Activated T-cell treated with anti-CD3 and anti-CD28 coated beads, Interleukin-2, amount 50 U/mL, for 72 hours (primary cell): ENCODE measurements at regions not wholly inside any gene's neighbourhood (a gene's known extent, or its start where the extent isn't known, plus 50 kb on each side); places are given as distances from the start of the nearest gene placed in this dataset.

Source experiments
- ATAC-seq, 2 donors: fragments of 150-1000 bp; cut with Tn5 transposase; replicated peaks in 1 of 2; 2 replicates each; pipeline ENCODE4 v1.10.0; 2021; ENCODE audit warnings: moderate library complexity in 2 of 2, mild to moderate bottlenecking in 1 of 2
- DNase-seq, 2 donors: peaks; one replicate each; pipeline ENCODE4 v3.0.0; 2021 to 2022; ENCODE audit warnings: mixed read lengths in 1 of 2
- H3K27ac Mint-ChIP-seq: one replicate; pipeline ENCODE4 v1.8.0; 2022; ENCODE audit warnings: mild to moderate bottlenecking, moderate library complexity, mixed read lengths
- H3K27me3 Mint-ChIP-seq: one replicate; pipeline ENCODE4 v1.8.0; 2022; ENCODE audit warnings: low read depth, mixed read lengths
- H3K36me3 Mint-ChIP-seq, 2 donors: one replicate each; pipeline ENCODE4 v1.8.0; 2022; ENCODE audit warnings: mixed read lengths in 2 of 2, mild to moderate bottlenecking in 1 of 2; ENCODE audit not compliant: insufficient read depth in 2 of 2
- H3K4me1 Mint-ChIP-seq: one replicate; pipeline ENCODE4 v1.8.0; 2022; ENCODE audit warnings: low read depth, mixed read lengths
- H3K4me3 Mint-ChIP-seq, 2 donors: one replicate each; pipeline ENCODE4 v1.8.0; 2022; ENCODE audit warnings: mild to moderate bottlenecking in 2 of 2, mixed read lengths in 2 of 2, moderate library complexity in 2 of 2
- H3K9me3 Mint-ChIP-seq, 2 donors: one replicate each; pipeline ENCODE4 v1.8.0; 2022; ENCODE audit warnings: mixed read lengths in 2 of 2

GRCh38 chr13:76756451-76756850 is 129.8 kb downstream of the KCTD12 start:
- H3K27me3 Mint-ChIP-seq: no peaks in the 10 kb centered on the region
- no peaks in the 10 kb centered on the region for H3K4me1 Mint-ChIP-seq
- H3K27ac Mint-ChIP-seq: no peak overlapping the region
- no peak overlapping the region for H3K4me3 Mint-ChIP-seq
- ATAC-seq: no peak
- DNase-seq: no peak
- no peaks in the 10 kb centered on the region for H3K36me3 Mint-ChIP-seq
- no peaks in the 10 kb centered on the region for H3K9me3 Mint-ChIP-seq

DNA sequence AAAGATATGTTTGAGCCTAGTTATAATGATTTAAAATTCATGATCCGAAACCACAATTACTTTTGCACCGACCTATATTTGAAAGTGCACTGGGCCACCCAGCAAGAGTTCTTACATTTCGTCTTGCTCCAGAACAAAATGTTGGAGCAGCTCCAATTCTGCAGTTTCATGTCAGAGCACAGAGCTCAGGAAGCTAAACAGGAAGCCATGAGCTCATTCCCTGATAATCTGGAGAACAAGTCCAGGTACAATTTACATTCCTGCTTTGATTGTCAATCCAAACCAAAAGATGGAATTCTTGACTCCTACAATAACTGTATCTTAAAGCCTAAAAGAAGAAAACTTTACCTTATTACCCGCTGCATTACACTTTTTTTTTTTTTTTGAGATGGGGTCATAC is 131.8 kb downstream of the KCTD12 start:
- Mint-ChIP-seq H3K27me3 (no peaks in the 10 kb centered on the region), H3K27ac (no peak overlapping the region), H3K9me3 (no peaks in the 10 kb centered on the region), H3K4me3 (no peak overlapping the region), H3K4me1 (no peaks in the 10 kb centered on the region), H3K36me3 (no peaks in the 10 kb centered on the region)
- ATAC-seq: no peak
- DNase-seq: no peak

GRCh38 chr13:76751278-76751677 is 134.9 kb downstream of the KCTD12 start:
- Mint-ChIP-seq H3K36me3 (no peaks in the 10 kb centered on the region), H3K27ac (no peak overlapping the region), H3K27me3 (no peaks in the 10 kb centered on the region), H3K9me3 (no peaks in the 10 kb centered on the region), H3K4me3 (no peak overlapping the region), H3K4me1 (no peaks in the 10 kb centered on the region)
- no peak for ATAC-seq
- no peak for DNase-seq

DNA sequence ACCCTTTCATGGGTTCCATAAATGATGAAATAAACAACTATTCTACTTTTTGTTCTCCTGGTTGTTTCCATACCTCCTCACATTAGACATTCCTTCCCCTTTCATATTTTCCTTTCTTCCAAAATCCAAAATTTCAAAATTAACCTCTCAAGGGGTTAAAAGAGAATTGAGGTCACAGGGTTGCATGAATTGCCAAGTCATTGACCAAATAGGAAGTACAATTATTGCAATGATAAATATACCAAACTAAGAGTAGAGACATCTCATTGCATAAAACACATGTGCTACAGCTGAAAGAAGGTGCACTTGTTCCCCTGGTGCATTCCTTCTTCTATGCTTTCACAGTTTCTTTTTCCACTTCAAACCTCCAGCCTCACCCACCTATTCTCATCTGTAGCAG is 136.1 kb downstream of the KCTD12 start:
- peaks cover 0 to under 1% of the 10 kb centered on the region in 2 donors for H3K36me3 Mint-ChIP-seq
- H3K9me3 Mint-ChIP-seq: no peaks in the 10 kb centered on the region
- ATAC-seq (no peak), DNase-seq (no peak)
- no peaks in the 10 kb centered on the region for H3K27me3 Mint-ChIP-seq
- no peak overlapping the region for H3K27ac Mint-ChIP-seq
- peaks cover 6% of the 10 kb centered on the region for H3K4me1 Mint-ChIP-seq
- H3K4me3 Mint-ChIP-seq: no peak overlapping the region

- peaks cover 0 to 2% of the 10 kb centered on the region in 2 donors for H3K36me3 Mint-ChIP-seq
- DNase-seq: no peak
- no peak overlapping the region for H3K4me3 Mint-ChIP-seq
Observed at GRCh38 chr13:76745261-76746200, 140.7 kb downstream of the KCTD12 start.

GRCh38 chr13:76741624-76742023 is 144.6 kb downstream of the KCTD12 start:
- peaks cover 0 to 2% of the 10 kb centered on the region in 2 donors for H3K36me3 Mint-ChIP-seq
- DNase-seq (no peak), ATAC-seq (no peak)
- peaks cover 6% of the 10 kb centered on the region for H3K4me1 Mint-ChIP-seq
- H3K27me3 Mint-ChIP-seq: peaks cover 7% of the 10 kb centered on the region
- H3K27ac Mint-ChIP-seq: no peak overlapping the region
- H3K4me3 Mint-ChIP-seq: no peak overlapping the region
- H3K9me3 Mint-ChIP-seq: peaks cover 2 to 5% of the 10 kb centered on the region in 2 donors

More at GRCh38 chr13:76745261-76746200, 140.7 kb downstream of the KCTD12 start:
- no peak overlapping the region for H3K27ac Mint-ChIP-seq
- no peak for ATAC-seq
- H3K4me1 Mint-ChIP-seq: peaks cover 6% of the 10 kb centered on the region
- H3K9me3 Mint-ChIP-seq: peaks cover 2 to 5% of the 10 kb centered on the region in 2 donors
- peaks cover 7% of the 10 kb centered on the region for H3K27me3 Mint-ChIP-seq

GRCh38 chr13:76741046-76741445 is 145.2 kb downstream of the KCTD12 start:
- H3K36me3 Mint-ChIP-seq: peaks cover 0 to 2% of the 10 kb centered on the region in 2 donors
- H3K27me3 Mint-ChIP-seq: peaks cover 7% of the 10 kb centered on the region
- H3K4me3 Mint-ChIP-seq: no peak overlapping the region
- peaks cover 2 to 5% of the 10 kb centered on the region in 2 donors for H3K9me3 Mint-ChIP-seq
- H3K27ac Mint-ChIP-seq: no peak overlapping the region
- DNase-seq (no peak), ATAC-seq (no peak)
- H3K4me1 Mint-ChIP-seq: peaks cover 5% of the 10 kb centered on the region

DNA sequence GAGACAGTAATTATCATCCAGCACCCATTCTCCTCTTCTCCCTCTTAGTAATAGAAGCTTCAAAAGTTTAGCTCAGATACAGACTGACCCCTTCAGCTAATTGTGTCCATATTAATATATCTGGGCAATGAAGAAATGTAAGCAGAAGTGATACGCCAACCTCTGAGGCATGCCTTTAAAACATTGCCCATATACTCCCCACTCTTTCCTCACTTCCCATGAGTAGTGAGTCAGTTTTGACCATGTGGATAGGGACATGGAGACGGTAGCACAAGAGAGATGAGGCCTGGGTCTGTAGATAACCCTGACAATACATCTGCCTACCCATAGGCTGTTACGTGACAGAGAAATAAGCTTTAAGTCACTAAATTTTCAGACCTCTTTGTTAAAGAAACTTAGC is 147.6 kb downstream of the KCTD12 start:
- no peaks in the 10 kb centered on the region for H3K36me3 Mint-ChIP-seq
- no peaks in the 10 kb centered on the region for H3K4me1 Mint-ChIP-seq
- H3K9me3 Mint-ChIP-seq: peaks cover 2 to 3% of the 10 kb centered on the region in 2 donors
- DNase-seq: no peak
- H3K27me3 Mint-ChIP-seq: no peaks in the 10 kb centered on the region
- ATAC-seq: no peak
- no peak overlapping the region for H3K4me3 Mint-ChIP-seq
- no peak overlapping the region for H3K27ac Mint-ChIP-seq

DNA sequence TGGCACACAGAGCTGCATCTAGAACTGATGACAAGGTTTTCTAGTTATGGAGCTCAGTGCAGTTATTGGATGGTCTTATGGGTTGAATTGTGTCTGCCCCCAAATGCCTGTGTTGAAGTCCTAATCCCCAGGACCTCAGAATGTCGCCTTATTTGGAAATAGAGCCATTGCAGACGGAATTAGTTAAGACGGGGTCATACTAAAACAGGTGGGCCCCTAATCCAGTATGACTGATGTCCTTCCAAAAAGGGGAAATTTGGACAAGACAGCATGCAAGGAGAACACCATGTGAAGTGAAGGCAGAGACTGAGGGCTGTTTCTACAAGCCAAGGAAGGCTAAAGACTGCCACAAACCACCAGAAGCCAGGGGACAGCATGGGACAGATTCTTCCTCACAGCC is 148.7 kb downstream of the KCTD12 start:
- H3K27ac Mint-ChIP-seq: no peak overlapping the region
- no peaks in the 10 kb centered on the region for H3K27me3 Mint-ChIP-seq
- H3K4me3 Mint-ChIP-seq: no peak overlapping the region
- H3K36me3 Mint-ChIP-seq: no peaks in the 10 kb centered on the region
- peaks cover 2 to 3% of the 10 kb centered on the region in 2 donors for H3K9me3 Mint-ChIP-seq
- ATAC-seq (no peak), DNase-seq (no peak)
- H3K4me1 Mint-ChIP-seq: no peaks in the 10 kb centered on the region

- Mint-ChIP-seq H3K36me3 (no peaks in the 10 kb centered on the region), H3K27me3 (no peaks in the 10 kb centered on the region), H3K9me3 (no peaks in the 10 kb centered on the region), H3K4me3 (no peak overlapping the region), H3K4me1 (no peaks in the 10 kb centered on the region), H3K27ac (no peak overlapping the region)
- no peak for DNase-seq
- ATAC-seq: no peak
Observed at GRCh38 chr13:76735641-76736040, 150.6 kb downstream of the KCTD12 start.

DNA sequence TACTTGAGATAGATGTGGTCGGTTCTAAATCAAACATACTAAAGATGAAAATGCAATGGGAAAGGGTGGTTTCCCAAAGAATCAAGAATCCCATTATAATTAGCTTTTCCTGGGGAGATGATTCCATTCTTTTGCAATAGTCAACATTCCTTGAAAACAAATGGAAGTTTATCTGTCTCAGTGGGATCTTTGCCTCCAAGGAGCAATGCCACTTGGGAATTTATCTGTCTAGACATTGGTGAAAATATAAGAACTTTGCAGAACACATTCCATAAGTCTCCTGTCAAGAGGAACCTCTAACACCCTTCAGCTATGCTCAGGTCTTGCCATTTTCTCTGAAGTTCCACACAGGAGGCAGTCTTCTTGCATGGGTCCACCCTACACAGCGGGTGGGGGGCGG is 152.5 kb downstream of the KCTD12 start:
- Mint-ChIP-seq H3K4me1 (no peaks in the 10 kb centered on the region), H3K4me3 (no peak overlapping the region), H3K9me3 (no peaks in the 10 kb centered on the region), H3K36me3 (no peaks in the 10 kb centered on the region), H3K27me3 (no peaks in the 10 kb centered on the region), H3K27ac (no peak overlapping the region)
- no peak for DNase-seq
- no peak for ATAC-seq

- ATAC-seq (no peak), DNase-seq (no peak)
- Mint-ChIP-seq H3K9me3 (no peaks in the 10 kb centered on the region), H3K36me3 (no peaks in the 10 kb centered on the region), H3K27me3 (no peaks in the 10 kb centered on the region), H3K4me1 (no peaks in the 10 kb centered on the region), H3K4me3 (no peak overlapping the region), H3K27ac (no peak overlapping the region)
Observed at GRCh38 chr13:76732367-76732766, 153.8 kb downstream of the KCTD12 start.

- no peak for DNase-seq
- Mint-ChIP-seq H3K4me1 (no peaks in the 10 kb centered on the region), H3K36me3 (peaks cover 0 to 3% of the 10 kb centered on the region in 2 donors), H3K9me3 (peaks cover 0 to 2% of the 10 kb centered on the region in 2 donors), H3K27me3 (no peaks in the 10 kb centered on the region), H3K4me3 (no peak overlapping the region), H3K27ac (no peak overlapping the region)
- no peak for ATAC-seq
Observed at GRCh38 chr13:76730220-76730619, 156.0 kb downstream of the KCTD12 start.

DNA sequence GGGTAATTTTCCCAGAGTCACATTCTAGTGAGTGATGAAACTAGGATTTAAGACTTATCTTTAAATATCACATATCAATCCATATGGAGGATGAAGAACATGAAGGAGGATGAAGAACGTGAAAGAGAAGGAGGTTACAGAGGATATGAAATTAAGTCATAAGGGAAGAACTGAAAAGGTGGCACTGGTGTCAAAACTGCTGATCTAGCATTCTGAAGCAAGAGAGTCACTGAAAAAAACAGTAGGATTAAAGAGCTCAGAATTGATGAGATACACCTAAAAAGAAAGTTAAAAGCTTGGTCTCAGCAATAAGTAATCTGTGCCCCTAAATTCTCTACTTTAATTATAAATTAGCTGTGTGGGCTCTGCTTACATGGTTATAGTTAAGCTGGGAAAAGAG is 156.5 kb downstream of the KCTD12 start:
- H3K36me3 Mint-ChIP-seq: peaks cover 0 to 3% of the 10 kb centered on the region in 2 donors
- no peak overlapping the region for H3K4me3 Mint-ChIP-seq
- H3K27me3 Mint-ChIP-seq: no peaks in the 10 kb centered on the region

More for the DNA sequence above, 156.5 kb downstream of the KCTD12 start:
- H3K4me1 Mint-ChIP-seq: no peaks in the 10 kb centered on the region
- no peak for ATAC-seq
- no peak overlapping the region for H3K27ac Mint-ChIP-seq
- H3K9me3 Mint-ChIP-seq: peaks cover 0 to 2% of the 10 kb centered on the region in 2 donors
- no peak for DNase-seq
